ENCODE measurements at regions not wholly inside any gene's neighbourhood (a gene's known extent, or its start where the extent isn't known, plus 50 kb on each side); places are given as distances from the start of the nearest gene placed in this dataset.
A peak's percentile ranks its signal among the peaks of the same experiment; 100 is the strongest.

- no peak for TF ChIP-seq REST (IDR thresholded peaks at IDR 0.05)
These were observed 831.9 kb downstream of the TRIML1 start (continued) for GRCh38 chr4:188971125-188971524.

- POLR2A ChIA-PET = no interaction called here
- no peak for DNase-seq (ENCODE audit: low read depth in 1 of 2, low spot score in 1 of 2)
- Histone ChIP-seq H3K4me1 (peaks cover 13% of the 10 kb centered on the region), H3K4me3 (no peak overlapping the region), H3K27ac (peak overlapping the region in 1 of 2 experiments; percentile 50; a peak in 1 of 6 replicates), H3K9me3 (no peaks in the 10 kb centered on the region), H3K4me2 (no peak overlapping the region)
- TF ChIP-seq GATA3 (IDR thresholded peaks at IDR 0.05; ENCODE audit: borderline replicate concordance) = no peak
- no peak for TF ChIP-seq KDM1A (IDR thresholded peaks at IDR 0.05; ENCODE audit: low read depth)
- no peak for TF ChIP-seq HES2 (IDR thresholded peaks at IDR 0.05)
- no peak for TF ChIP-seq CEBPB (IDR thresholded peaks at IDR 0.05)
- no peak for TF ChIP-seq EHF (CRISPR knock-in tag; IDR thresholded peaks at IDR 0.05)
- TF ChIP-seq ATOH8 (CRISPR knock-in tag; IDR thresholded peaks at IDR 0.05; ENCODE audit: low read depth) = no peak
- no peak for TF ChIP-seq CBX8 (IDR thresholded peaks at IDR 0.05)
- no peak for TF ChIP-seq BCL3 (IDR thresholded peaks at IDR 0.05)
- no peak for TF ChIP-seq E2F6 (IDR thresholded peaks at IDR 0.05; ENCODE audit: borderline replicate concordance, low read depth)
- TF ChIP-seq RCOR1 (IDR thresholded peaks at IDR 0.05; ENCODE audit: low read depth, low read length) = no peak
- TF ChIP-seq MAFK (IDR thresholded peaks at IDR 0.05; ENCODE audit: partially characterized antibody) = no peak
- no peak for TF ChIP-seq ELK1 (IDR thresholded peaks at IDR 0.05; ENCODE audit: low read depth, low read length)
- no peak for TF ChIP-seq USF2 (IDR thresholded peaks at IDR 0.05)
- TF ChIP-seq HOXA7 (CRISPR knock-in tag; IDR thresholded peaks at IDR 0.05) = no peak
- no peak for TF ChIP-seq HOXB13 (CRISPR knock-in tag; IDR thresholded peaks at IDR 0.05; ENCODE audit: low read depth)
- 98% methylated on average over 9 of the region's 10 CpGs for WGBS (ENCODE audit: missing lambda C conversion rate)
- ATAC-seq = no peak
- FAIRE-seq = no peak
- CTCF ChIA-PET = no interaction called here
These were observed 836.0 kb downstream of the TRIML1 start for GRCh38 chr4:188975271-188975670.

Measured in A549 (cell line).